NK-92 treated with Interleukin-12 subunit alpha and Interleukin-12 subunit beta, amount 100 ng/mL, for 24 hours (cell line): ENCODE measurements at regions not wholly inside any gene's neighbourhood (a gene's known extent, or its start where the extent isn't known, plus 50 kb on each side); places are given as distances from the start of the nearest gene placed in this dataset.

Experiments used
- DNase-seq: peaks from one replicate; lab custom pipeline; 2025; lab: John Stamatoyannopoulos, UW

- no peak for DNase-seq
Observed at GRCh38 chr1:117803318-117803717, 126.1 kb downstream of the GDAP2 start.

GRCh38 chr1:117809764-117810163 lies 119.7 kb downstream of the GDAP2 start:
- DNase-seq = no peak

- DNase-seq = no peak
Observed at GRCh38 chr1:117810553-117810952, 118.9 kb downstream of the GDAP2 start.

- no peak for DNase-seq
Observed at GRCh38 chr1:117812869-117813511, 116.4 kb downstream of the GDAP2 start.
